Dedifferentiated amniotic fluid mesenchymal stem cell (primary cell): ENCODE measurements at regions not wholly inside any gene's neighbourhood (a gene's known extent, or its start where the extent isn't known, plus 50 kb on each side); places are given as distances from the start of the nearest gene placed in this dataset.

ENCODE experiments used
- DNase-seq: peaks from one replicate; pipeline ENCODE4 v3.0.0-alpha.2; 2016; ENCODE audit errors: extremely low spot score

DNA sequence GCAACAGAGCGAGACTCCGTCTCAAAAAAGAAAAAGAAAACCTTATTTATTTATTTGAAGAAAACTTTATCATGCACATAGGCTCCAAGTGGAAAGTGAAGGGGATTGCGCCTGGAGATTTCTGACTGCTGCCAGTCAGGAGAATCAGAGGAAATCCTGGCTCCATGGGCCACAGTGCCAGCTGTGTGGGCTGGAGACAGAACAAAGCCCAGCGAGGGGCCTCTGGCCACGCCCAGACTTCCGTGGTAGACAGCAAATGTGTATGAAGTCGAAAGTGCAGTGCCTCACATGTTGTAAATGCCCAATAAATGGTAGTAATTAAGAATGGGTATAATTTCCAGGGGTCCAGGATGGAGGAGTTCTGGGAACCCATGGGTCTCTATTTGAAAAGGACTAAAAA is 75.8 kb upstream of the WWC1 start:
- no peak for DNase-seq

DNA sequence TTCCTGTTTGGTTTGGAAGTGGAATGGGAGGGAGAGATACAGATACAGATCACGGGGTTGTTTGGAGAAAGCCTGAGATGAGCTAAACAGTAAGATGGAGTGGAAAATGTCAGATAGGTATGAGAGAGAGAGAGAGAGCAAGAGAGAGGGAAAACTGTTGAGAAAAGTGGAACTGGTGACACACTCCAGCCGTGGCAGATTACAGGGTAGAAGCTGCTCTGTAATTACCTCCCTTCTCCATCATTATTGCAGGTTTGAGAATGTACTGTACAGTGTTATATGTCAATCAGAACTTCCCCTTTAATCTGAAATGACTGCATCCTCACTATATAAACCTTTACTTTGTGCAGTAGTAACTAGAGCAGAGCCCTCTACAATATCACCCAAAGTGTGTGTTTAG is 74.5 kb upstream of the WWC1 start:
- no peak for DNase-seq

DNA sequence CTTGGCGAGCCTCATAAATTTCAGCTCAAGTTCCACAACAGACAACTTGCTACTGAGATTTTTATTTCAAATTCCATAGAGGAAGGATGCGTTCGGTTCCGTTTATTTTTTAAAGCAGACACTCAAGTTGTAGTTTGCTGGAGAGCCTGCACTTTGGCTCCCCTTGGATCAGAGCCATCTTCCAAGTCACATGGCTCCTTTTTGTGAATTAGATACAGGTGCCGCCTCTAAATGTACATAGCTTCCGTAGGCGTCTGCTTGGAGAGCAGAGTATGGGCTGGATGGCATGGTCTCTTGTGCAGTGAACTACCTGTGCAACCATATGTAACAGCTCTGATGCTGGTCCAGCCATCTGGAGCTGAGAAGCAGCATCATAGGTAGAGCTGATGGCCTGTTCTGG is 73.9 kb upstream of the WWC1 start:
- no peak for DNase-seq

GRCh38 chr5:168218746-168219145 is 72.7 kb upstream of the WWC1 start:
- DNase-seq = no peak

DNA sequence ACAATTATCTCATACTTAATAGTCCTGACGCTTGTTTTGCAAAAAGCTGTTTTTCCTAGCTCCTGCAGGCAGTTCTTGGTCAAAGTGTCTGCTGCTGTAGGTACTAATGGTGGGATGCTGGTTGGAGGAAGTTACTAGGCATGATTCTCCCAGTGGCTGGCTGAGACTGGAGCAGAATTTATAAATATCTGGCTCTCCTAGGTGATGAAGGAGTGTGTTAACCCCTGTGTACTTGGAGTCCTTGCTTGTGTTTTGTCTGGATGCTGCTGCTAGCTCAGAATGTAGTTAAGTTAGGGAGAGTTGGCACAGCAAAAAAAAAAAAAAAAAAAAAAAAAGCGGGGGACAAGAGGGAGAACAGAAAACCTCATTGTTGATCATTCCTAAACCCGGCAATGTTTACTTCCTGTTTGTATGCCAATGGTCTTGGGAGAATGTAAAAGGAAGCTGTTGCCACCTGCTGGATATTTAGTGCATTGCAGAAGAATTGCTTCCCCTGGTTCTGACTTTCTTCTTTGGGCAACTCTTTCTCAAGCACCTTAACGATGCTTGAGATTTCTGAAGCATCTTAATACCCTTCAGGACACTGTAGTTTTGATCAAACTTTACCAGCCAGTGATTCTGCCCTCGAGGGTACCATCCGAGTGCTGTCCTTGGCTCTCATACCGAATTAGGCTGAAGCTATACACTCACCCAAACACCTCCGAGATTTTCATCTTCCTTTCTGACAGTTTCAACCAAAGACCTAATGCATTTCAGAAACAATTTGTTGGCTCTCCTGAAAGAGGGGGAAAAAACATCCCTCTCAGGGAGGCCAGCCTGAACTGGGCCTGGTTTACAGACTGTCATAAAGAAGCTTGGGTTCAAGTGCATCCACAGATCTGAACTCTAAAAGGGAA is 71.7 kb upstream of the WWC1 start:
- peak; percentile 84 for DNase-seq

- no peak for DNase-seq
Observed at GRCh38 chr5:168224085-168224484, 67.4 kb upstream of the WWC1 start.

DNA sequence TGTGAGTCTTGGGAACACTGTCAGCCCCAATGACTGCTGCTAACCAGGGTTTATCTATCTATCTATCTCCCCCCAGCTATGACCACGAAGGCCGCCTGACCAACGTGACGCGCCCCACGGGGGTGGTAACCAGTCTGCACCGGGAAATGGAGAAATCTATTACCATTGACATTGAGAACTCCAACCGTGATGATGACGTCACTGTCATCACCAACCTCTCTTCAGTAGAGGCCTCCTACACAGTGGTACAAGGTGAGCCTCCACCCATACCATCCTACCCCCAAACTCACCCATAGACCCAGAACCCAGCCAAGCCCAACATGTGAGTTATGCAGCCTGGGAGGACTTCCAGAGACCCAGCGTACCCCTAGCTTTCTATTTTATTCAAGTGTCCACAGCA is 65.4 kb upstream of the WWC1 start:
- DNase-seq = no peak

DNA sequence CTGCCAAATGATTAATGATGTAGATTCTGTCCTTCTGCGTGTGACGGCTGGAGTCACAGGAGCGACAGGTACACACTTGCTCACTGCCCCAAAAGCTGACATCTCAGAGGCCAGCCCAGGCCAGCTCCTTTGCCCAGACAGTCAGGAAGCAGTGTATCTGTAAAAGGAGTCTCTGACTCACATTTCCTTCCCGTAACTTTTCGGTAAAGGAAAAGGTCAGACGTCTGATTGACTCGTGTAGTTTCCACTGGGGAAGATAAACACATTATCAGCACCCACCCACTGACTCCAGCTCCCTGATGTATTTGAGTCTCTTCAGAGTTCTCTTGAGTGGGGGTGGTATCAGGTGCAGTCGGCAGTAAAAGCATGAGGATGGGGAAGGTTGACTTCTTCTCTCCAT is 64.4 kb upstream of the WWC1 start:
- no peak for DNase-seq

DNA sequence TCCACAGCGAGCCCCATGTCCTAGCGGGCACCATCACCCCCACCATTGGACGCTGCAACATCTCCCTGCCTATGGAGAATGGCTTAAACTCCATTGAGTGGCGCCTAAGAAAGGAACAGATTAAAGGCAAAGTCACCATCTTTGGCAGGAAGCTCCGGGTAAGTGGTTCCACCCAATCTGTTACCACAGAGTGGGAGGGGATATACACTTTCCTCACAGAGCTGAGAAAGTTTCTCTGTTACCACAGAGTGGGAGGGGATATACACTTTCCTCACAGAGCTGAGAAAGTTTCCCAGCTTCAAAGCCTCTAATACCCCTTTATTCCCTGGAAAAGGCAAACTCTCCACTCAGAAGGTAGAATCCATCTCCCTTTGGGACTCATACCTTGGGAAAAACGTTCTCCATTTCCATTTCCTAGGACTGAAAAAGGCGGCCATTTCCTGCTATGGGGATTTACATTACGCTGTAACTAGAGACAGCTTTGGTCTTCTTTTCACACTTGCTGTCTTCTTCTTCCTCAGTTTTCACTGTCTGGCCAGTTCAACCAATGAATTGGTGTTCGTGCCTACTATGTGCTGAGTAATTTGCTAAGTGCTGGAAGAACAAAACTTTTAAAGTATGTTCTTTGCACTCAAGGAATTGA is 63.4 kb upstream of the WWC1 start:
- no peak for DNase-seq

DNA sequence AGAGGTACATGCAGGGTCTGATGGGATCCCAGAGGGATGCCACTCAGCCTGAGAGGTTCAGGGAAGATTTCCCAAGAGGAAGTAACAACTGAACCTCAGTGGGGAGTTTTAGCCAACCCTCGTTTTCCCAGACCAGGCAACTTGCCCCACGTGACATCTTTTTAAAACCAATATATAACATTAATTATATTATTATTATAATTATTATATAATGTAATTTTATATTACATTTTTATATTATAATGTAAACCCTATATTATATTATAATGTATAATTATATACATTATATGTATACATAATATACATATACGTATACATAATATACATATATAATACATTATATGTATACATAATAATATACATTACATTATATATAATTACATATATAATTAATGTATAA is 62.8 kb upstream of the WWC1 start:
- no peak for DNase-seq

DNA sequence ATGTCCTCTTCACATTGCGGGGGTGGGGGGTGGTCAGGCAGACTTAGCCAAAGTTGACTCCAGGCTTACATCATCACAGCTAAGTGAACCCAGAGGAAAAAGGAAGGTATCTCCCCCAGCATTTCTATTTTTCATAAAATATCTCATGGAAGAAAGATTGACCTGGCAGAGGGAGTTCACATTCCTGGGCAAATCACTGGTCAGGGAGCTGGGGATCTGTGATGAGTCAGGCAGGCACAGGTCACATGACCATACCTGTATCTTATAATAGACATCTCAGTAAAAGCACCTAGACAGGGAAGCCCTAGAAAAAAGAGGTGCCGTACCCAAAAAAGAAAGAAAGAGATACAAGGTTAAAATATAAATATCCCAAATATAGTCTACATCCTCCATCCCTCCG is 57.3 kb upstream of the WWC1 start:
- DNase-seq = no peak

DNA sequence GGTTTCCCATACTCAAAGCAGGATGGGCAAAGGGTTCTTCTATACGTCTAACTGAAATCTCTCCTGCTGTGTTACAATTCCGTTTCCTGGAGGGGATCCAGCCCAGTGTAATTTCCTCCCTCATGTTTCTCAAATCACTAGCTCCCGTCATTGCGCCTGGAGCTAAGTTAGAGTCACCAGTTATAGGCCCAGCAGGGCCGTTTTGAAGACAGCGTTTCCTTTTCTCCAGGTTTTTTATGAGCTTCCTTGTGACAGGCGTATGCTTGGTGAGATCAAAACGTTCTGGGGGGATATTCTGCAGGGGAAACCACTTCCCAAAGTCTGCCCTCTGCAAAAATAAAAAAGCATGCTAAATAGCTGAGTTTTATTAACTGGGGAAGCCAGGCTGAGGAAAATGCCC is 53.0 kb upstream of the WWC1 start:
- DNase-seq = no peak

DNA sequence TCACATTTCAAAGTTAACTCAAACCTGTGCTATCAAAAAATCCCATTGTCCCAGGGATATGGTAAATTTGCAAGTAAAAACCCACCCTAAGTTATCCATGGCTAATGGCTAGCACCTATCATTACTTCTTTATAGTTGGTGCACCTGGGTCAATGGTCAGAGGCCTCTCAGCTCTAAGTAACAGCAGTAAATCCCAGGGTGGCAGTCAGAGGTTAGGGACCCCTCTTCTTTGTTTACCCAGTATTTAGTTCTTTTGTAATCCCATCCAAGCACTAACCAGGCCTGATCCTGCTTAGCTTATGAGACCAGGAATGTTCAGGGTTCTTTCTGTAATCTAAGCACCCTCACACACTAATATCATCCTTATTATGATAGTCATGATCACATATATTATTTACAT is 52.1 kb upstream of the WWC1 start:
- DNase-seq = no peak
